Calu3 (cell line): ENCODE measurements at regions not wholly inside any gene's neighbourhood (a gene's known extent, or its start where the extent isn't known, plus 50 kb on each side); places are given as distances from the start of the nearest gene placed in this dataset.
"Not testable (repeated sequence)": the region's sequence is repeated elsewhere in the genome, so short reads cannot be mapped to it uniquely, and the experiment has no call there.

Experiments used
- BruUV-seq: library from RNA; stranded (reverse); fragments of 400-500 nt; replicated peaks from 2 replicates; lab custom pipeline; 2021; lab: Mats Ljungman, UMichigan
- CTCF ChIA-PET: fragments of 300-600 bp; sonication (Branson Sonifier 250); formaldehyde crosslinking; loops from one replicate; lab custom pipeline; 2022; ENCODE audit warnings: antibody characterized with exemption; lab: Charles Lee
- DNase-seq: peaks from one replicate; pipeline ENCODE4 v3.0.0; 2022
- H3K27ac Mint-ChIP-seq: one replicate; pipeline ENCODE4 v1.8.0; 2022; ENCODE audit warnings: mixed read lengths; ENCODE audit not compliant: unreplicated experiment
- H3K27me3 Mint-ChIP-seq: one replicate; pipeline ENCODE4 v1.8.0; 2022; ENCODE audit warnings: mixed read lengths; ENCODE audit not compliant: unreplicated experiment
- H3K36me3 Mint-ChIP-seq: one replicate; pipeline ENCODE4 v1.8.0; 2022; ENCODE audit warnings: mild to moderate bottlenecking, moderate library complexity, mixed read lengths; ENCODE audit not compliant: insufficient read depth, unreplicated experiment
- H3K4me1 Mint-ChIP-seq: one replicate; pipeline ENCODE4 v1.8.0; 2022; ENCODE audit warnings: mild to moderate bottlenecking, low read depth, mixed read lengths; ENCODE audit not compliant: unreplicated experiment
- H3K4me3 Mint-ChIP-seq: one replicate; pipeline ENCODE4 v1.8.0; 2022; ENCODE audit warnings: mild to moderate bottlenecking, low read depth, moderate library complexity, mixed read lengths; ENCODE audit not compliant: unreplicated experiment
- H3K9me3 Mint-ChIP-seq: one replicate; pipeline ENCODE4 v1.8.0; 2022; ENCODE audit warnings: low read depth, mixed read lengths; ENCODE audit not compliant: unreplicated experiment
- intact Hi-C: fragments of 100-400 bp; cut with micrococcal nuclease; formaldehyde crosslinking; loops from one replicate; pipeline ENCODE4 v1.10.0; 2022; ENCODE audit not compliant: unreplicated experiment
- TF ChIP-seq, protein P1 (sequence below): fragments of 200-600 bp; IDR thresholded peaks from one replicate; pipeline ENCODE4 v1.8.0; 2022; ENCODE audit warnings: antibody characterized with exemption; ENCODE audit not compliant: unreplicated experiment

- peaks cover 4% of the 10 kb centered on the region for H3K9me3 Mint-ChIP-seq
- CTCF ChIA-PET = interaction anchor here (0.6 kb wide), 1 partner anchor 37 kb away, joined by 3 read pairs; no protein-coding TSS in a partner anchor
- TF ChIP-seq, protein P1, sequence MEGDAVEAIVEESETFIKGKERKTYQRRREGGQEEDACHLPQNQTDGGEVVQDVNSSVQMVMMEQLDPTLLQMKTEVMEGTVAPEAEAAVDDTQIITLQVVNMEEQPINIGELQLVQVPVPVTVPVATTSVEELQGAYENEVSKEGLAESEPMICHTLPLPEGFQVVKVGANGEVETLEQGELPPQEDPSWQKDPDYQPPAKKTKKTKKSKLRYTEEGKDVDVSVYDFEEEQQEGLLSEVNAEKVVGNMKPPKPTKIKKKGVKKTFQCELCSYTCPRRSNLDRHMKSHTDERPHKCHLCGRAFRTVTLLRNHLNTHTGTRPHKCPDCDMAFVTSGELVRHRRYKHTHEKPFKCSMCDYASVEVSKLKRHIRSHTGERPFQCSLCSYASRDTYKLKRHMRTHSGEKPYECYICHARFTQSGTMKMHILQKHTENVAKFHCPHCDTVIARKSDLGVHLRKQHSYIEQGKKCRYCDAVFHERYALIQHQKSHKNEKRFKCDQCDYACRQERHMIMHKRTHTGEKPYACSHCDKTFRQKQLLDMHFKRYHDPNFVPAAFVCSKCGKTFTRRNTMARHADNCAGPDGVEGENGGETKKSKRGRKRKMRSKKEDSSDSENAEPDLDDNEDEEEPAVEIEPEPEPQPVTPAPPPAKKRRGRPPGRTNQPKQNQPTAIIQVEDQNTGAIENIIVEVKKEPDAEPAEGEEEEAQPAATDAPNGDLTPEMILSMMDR = no peak
- H3K4me1 Mint-ChIP-seq = peaks cover 43% of the 10 kb centered on the region
- DNase-seq = no peak
- no peaks in the 10 kb centered on the region for H3K36me3 Mint-ChIP-seq
- H3K27ac Mint-ChIP-seq = peak overlapping the region; percentile 72
- H3K27me3 Mint-ChIP-seq = no peaks in the 10 kb centered on the region
- H3K4me3 Mint-ChIP-seq = peak overlapping the region; percentile 13
- intact Hi-C loops = no loop called here
- BruUV-seq = no TSS peak
Observed at GRCh38 chr3:78257951-78258530, 1218.1 kb downstream of the ROBO2 start.

DNA sequence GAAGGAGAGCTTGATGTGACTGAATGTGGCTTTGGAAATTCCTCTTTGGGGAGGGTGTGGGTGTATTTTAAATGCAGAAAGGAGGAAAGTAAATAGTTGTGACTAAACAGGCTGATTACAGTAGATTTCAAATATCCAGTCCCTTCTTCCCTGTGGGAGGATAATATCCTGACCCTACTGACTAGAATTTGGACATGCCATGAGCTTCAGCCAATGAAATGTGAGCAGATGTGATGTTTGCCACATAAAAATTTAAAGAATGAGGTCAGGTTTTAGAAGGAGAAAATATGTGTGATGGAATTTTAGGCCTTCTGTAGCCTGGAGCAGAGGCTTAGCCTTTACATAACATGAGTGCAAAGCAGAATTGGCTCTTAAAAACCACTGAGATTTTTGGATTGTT lies 1218.9 kb downstream of the ROBO2 start:
- Mint-ChIP-seq H3K36me3 (no peaks in the 10 kb centered on the region), H3K4me1 (peaks cover 43% of the 10 kb centered on the region), H3K27me3 (no peaks in the 10 kb centered on the region), H3K9me3 (peaks cover 4% of the 10 kb centered on the region), H3K27ac (peak overlapping the region; percentile 48), H3K4me3 (peak overlapping the region; percentile 13)
- intact Hi-C loops = no loop called here
- BruUV-seq = no TSS peak
- TF ChIP-seq, protein P1 = no peak
- CTCF ChIA-PET = no interaction called here
- no peak for DNase-seq

DNA sequence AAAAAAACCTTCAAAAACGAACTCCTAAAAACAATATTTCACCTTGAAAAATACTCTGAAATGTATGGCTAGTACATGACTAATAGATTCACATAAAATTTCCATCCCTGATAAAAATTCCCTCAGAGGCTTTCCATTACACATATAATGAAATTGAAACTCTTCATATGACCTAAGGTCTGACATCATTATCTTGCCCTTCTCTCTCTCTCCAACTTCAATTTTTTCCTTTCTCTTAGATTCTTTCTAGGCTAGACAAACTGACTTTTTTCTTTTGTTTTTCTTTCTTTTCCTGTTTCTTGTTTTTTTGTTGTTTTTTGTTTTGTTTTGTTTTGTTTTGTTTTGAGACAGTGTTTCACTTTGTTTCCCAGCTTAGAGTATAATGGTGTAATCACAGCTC lies 1220.5 kb downstream of the ROBO2 start:
- Mint-ChIP-seq H3K9me3 (peaks cover 7% of the 10 kb centered on the region), H3K27me3 (no peaks in the 10 kb centered on the region), H3K27ac (no peak overlapping the region), H3K4me1 (peaks cover 52% of the 10 kb centered on the region), H3K4me3 (no peak overlapping the region), H3K36me3 (no peaks in the 10 kb centered on the region)
- CTCF ChIA-PET = interaction anchor here (0.6 kb wide), 1 partner anchor 290 kb away, joined by 5 read pairs; no protein-coding TSS in a partner anchor
- DNase-seq = no peak
- intact Hi-C loops = loop anchor here (10.0 kb wide), 1 partner anchor 244 kb away; no protein-coding TSS in a partner anchor
- no TSS peak for BruUV-seq
- TF ChIP-seq, protein P1 = no peak

- H3K27ac Mint-ChIP-seq = peak overlapping the region; percentile 99
- peak; percentile 67 for DNase-seq
- intact Hi-C loops = loop anchor here (5.0 to 10.0 kb wide), 3 partner anchors 238 to 751 kb away; no protein-coding TSS in a partner anchor
- H3K9me3 Mint-ChIP-seq, BruUV-seq, H3K27me3 Mint-ChIP-seq, CTCF ChIA-PET: not testable (repeated sequence)
- peaks cover 21% of the 10 kb centered on the region for H3K36me3 Mint-ChIP-seq
- peak overlapping the region; percentile 55 for H3K4me3 Mint-ChIP-seq
- peaks cover 49% of the 10 kb centered on the region for H3K4me1 Mint-ChIP-seq
Observed at GRCh38 chr3:78266550-78266949, 1226.7 kb downstream of the ROBO2 start.

DNA sequence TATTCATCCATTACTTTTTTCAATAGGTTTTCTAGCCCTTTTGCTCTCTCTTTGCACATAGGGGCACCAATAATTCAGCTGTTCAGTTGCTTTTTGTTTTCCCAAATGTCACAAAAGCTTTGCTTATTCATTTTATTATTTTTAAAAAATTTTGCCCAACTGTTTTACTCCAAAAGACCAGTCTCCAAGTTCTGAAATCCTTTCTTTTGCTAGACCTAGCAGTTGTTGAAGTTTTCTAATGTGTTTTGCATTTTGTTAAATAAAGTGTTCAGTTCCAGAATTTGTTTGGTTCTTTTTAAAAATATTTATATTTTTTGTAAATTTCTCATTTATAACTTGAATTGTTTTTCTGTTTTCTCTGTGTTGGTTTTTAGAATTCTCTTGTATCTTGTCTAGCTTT lies 1227.3 kb downstream of the ROBO2 start:
- Mint-ChIP-seq H3K9me3 (peaks cover 9% of the 10 kb centered on the region), H3K27me3 (no peaks in the 10 kb centered on the region), H3K27ac (peak overlapping the region; percentile 99), H3K4me1 (peaks cover 49% of the 10 kb centered on the region), H3K4me3 (peak overlapping the region; percentile 55), H3K36me3 (peaks cover 21% of the 10 kb centered on the region)
- TF ChIP-seq, protein P1 = no peak
- intact Hi-C loops = loop anchor here (5.0 to 10.0 kb wide), 3 partner anchors 238 to 750 kb away; no protein-coding TSS in a partner anchor
- CTCF ChIA-PET = no interaction called here
- no peak for DNase-seq
- BruUV-seq = TSS peak; percentile 73
